ENCODE measurements at regions not wholly inside any gene's neighbourhood (a gene's known extent, or its start where the extent isn't known, plus 50 kb on each side); places are given as distances from the start of the nearest gene placed in this dataset.
"Not testable (repeated sequence)": the region's sequence is repeated elsewhere in the genome, so short reads cannot be mapped to it uniquely, and the experiment has no call there.

- not testable (repeated sequence) for DNase-seq (ENCODE audit: low spot score)
Observed at GRCh38 chr9:102153081-102153480, 414.6 kb upstream of the GRIN3A start.

- DNase-seq (ENCODE audit: low spot score), result no peak
Observed at GRCh38 chr9:102135768-102136167, 397.3 kb upstream of the GRIN3A start.

GRCh38 chr9:102124465-102124864 is 386.0 kb upstream of the GRIN3A start:
- DNase-seq (ENCODE audit: low spot score), result no peak

GRCh38 chr9:102114557-102114956 is 376.1 kb upstream of the GRIN3A start:
- DNase-seq (ENCODE audit: low spot score), result no peak

DNA sequence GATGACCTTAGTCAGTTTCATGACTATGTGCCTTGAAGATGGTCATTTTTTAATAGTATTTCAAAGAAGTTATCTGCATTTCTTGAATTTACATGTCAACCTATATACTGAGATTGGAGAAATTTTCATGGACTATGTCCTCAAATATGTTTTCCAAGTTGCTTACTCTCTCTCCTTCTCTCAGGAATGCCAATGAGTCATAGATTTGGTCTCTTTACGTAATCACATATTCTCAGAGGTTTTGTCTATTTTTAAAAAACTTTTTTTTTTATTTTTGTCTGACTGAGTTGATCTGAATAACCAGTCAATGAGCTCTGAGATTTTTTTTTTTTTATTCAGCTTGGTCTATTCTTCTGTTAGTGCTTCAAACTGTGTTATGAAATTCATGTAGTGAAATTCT is 374.7 kb upstream of the GRIN3A start:
- no peak for DNase-seq (ENCODE audit: low spot score)

DNA sequence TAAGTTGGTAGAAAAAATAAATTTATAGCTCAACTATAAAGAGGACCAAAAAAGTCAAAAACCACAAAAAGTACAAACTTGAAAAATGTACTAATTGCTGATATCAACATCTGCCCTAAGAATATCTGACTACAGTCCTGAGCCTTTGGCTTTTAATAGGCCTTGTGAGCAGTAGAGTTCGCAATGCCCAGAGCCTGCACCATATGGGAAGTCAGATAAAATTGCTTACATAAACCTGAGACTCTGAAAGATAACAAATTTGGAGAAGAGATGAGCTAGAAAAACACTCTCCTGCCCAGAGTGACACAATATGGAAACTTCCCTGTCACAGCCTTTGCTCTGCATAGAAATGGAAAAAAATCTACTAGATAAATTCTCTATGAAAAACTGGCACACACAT is 368.0 kb upstream of the GRIN3A start:
- DNase-seq (ENCODE audit: low spot score), result no peak

DNA sequence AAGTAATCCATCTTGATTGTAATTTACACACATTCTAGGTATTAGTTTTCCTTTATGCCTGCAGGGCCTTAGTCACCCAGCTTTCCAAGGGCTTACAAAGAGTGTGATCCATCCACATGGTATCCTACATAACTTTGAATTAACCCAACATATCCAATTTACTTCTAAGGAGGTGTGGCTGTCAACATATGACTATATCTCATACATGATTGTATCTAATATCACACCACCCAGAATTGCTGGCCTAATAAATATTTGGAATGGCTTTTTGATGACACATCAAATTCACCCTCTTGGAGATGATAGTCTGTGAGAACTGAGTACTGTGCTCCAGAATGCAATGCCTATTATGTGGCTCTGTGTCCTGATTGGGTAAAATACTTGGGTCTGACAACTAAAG is 363.3 kb upstream of the GRIN3A start:
- no peak for DNase-seq (ENCODE audit: low spot score)

- DNase-seq (ENCODE audit: low spot score), result no peak
Observed at GRCh38 chr9:102087141-102087540, 348.7 kb upstream of the GRIN3A start.

- DNase-seq (ENCODE audit: low spot score), result no peak
Observed at GRCh38 chr9:102085548-102085947, 347.1 kb upstream of the GRIN3A start.

GRCh38 chr9:102072059-102072764 is 333.8 kb upstream of the GRIN3A start:
- DNase-seq (ENCODE audit: low spot score), result no peak

DNA sequence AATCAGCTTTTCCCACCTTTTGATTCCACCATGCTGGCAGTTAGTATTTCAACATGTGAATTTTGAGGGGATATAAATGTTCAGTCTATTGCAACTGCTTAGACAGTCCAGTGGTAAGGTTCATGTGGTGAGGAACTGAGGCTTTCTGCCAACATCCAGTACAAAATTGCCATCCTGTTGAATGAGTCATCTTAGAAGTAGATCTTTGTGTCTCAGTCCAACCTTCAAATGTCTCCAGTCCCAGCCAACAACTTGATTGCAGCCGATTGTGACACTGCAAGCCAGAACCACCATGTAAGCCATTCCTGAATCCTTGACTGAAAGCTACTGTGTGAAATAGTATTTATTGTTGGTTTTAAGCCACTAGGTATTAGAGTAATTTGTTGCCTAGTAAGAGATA is 331.5 kb upstream of the GRIN3A start:
- DNase-seq (ENCODE audit: low spot score), result no peak

DNA sequence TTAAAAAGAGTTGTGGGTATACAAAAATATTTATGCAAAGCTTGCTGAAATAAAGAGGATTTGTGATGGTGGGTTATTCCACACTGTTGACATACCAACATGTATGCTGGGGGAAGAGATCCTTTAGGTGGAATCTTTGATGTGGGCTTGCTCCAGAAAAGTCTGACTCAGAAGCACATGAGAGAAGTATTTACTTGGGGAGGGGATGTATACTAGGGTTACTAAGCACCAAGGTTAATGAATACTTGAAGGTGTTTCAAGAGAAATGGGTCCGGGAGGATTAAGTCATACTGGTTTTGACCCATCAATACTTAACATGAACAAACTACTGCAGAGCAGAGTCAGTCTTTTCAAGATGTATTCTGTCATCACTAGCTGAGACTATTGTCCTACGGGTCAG is 316.4 kb upstream of the GRIN3A start:
- DNase-seq (ENCODE audit: low spot score), result no peak

DNA sequence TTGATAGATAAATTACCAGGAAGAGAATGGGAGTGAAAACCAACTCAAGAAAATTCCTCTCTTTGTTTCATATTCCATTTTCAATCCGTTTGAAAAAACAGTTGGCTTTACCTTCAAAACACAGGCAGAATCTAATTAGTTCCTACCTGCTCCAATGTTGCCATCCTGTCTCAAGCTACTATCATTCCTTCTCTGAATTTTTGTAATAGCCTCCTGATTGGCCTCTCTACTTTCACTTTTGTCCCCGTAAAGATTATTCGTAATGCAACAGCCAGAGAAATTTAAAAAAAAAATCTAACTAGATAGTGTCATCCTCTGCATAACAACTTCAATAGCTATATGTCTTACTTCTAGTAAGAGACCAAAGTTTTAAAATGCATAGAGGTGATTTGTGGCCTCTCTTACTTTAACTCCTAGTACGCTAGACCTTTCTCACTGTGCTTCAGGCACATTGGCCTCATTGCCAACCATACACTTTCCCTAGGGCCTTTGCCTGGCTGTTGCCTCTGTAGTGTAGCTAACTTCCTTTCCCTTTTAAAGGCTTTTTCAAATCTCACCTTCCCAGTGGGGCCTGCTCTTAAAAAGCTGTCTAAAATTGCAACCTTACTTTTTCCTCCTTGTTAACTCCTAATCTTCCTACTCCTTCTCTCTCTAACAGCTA is 311.3 kb upstream of the GRIN3A start:
- no peak for DNase-seq (ENCODE audit: low spot score)

DNA sequence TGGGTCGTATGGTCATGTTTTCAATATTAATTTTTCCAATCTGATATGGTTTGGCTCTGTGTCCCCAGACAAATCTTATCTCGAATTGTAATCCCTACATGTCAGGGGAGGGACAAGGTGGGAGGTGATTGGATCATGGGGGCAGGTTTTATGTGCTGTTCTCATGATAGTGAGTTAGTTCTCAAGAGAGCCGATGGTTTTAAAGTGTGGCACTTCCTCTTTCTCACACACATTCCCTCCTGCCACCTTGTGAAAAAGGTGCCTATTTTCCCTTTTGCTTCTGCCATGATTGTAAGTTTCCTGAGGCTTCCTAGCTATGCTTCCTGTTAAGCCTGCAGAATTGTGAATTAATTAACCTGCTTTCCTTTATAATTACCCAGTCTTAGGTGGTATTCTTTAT is 309.1 kb upstream of the GRIN3A start:
- no peak for DNase-seq (ENCODE audit: low spot score)

GRCh38 chr9:102044133-102044532 is 305.7 kb upstream of the GRIN3A start:
- DNase-seq (ENCODE audit: low spot score), result no peak

GRCh38 chr9:102038006-102038405 is 299.6 kb upstream of the GRIN3A start:
- DNase-seq (ENCODE audit: low spot score), result no peak

DNA sequence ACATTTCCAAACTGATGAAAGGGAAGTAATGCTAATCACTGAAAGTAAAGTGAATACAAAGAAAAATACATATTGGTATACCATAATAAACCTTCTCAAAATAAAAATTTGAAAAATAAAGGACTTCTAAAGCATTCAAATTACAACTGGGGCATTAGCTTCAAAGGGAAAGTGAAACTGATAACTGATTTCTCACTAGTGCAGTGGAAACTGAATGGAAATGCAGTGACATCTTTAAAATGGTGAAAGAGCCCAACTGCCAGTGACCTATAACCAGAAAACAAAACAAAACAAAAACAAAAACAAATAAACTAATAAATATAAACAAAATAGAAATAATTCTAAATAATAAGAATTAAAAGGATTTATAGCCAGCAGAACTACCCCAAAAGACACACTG is 297.5 kb upstream of the GRIN3A start:
- DNase-seq (ENCODE audit: low spot score), result no peak

DNA sequence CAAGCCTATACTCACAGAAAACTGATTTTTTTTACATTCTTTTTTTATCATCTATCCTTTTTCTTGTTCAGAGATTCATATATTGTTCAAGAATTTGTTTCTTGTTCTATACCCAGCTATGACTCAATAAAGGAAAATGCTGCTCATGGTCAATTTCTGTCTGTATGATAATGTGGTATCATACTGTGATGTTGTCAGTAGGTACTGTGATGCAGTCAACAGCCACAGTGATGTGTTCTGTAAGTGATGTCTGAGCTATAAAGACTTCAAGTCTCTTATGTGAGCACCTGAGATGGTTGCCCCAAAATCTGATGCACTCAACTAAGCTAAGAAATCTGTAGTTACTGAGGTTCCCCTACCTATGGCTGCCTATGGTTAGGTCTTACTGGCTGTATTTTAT is 294.2 kb upstream of the GRIN3A start:
- no peak for DNase-seq (ENCODE audit: low spot score)

DNA sequence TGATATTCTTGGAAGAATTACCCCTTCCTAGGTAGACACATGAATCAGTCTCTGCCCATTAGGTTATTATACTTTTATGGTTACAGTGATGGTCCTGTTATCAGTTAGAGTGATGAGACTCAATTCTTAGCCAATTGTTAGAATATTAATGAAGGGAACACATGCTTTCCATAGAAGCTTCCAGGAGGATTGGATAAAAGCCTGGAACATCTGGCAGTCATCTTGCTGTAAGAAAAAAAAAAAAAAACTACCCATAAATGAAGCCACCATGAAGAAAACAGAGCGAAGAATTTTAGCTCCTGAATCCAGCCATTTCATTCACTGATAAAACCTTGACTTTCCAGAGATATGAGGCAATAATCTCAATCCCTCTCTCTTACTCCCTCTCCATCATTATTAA is 262.5 kb upstream of the GRIN3A start:
- DNase-seq (ENCODE audit: low spot score), result no peak

DNA sequence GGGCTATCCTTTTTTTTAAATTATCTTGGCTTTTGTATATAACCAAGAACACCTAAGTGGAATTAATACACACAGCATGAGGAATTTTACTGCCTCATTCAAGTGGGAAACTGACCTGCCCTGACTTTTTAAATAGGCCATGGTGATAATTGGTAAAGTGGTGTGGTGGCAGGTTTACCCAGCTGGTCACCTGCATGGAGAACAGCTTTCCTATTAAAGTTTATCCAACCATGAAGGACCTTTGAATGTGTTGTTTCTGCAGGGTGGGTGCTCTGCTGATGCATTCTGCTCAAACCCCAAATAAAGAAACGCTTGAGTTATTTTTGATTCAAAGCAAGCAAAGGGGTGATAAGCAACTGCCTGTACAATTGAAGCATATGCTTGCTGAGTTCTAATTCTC is 261.0 kb upstream of the GRIN3A start:
- DNase-seq (ENCODE audit: low spot score), result no peak

GRCh38 chr9:101995231-101995630 is 256.8 kb upstream of the GRIN3A start:
- DNase-seq (ENCODE audit: low spot score), result no peak

GRCh38 chr9:101993771-101994170 is 255.3 kb upstream of the GRIN3A start:
- no peak for DNase-seq (ENCODE audit: low spot score)

GRCh38 chr9:101991926-101992325 is 253.5 kb upstream of the GRIN3A start:
- DNase-seq (ENCODE audit: low spot score), result no peak

DNA sequence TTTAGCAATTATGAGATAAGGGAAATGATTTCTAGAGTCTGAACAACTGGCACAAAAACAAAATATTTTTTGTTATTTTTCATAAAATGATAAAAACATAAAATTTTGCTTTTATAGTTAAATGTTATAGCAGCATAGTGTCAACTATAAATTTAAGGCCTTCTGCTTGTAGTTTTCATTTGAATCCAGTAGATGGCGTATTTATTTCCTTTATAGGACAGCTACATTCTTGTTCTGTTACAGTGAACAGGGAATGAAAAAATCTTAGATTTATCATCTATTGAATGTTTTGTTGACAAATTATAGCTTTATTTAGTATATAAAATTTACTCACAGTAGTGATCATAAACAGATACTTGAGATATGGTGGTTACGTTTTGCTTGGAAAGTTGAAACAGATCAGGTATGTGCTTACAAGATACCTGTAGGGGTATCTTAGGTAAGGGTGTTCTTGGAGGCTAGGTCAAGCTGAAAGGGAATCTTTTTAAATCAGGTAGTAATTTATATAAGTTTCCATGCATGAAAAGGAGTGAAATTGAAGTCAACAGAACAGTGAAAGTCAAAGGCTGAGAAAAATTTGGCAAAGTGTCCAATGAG is 239.3 kb upstream of the GRIN3A start:
- DNase-seq (ENCODE audit: low spot score), result peak; percentile 46

Data from NAMALWA (cell line).